ENCODE measurements at regions not wholly inside any gene's neighbourhood (a gene's known extent, or its start where the extent isn't known, plus 50 kb on each side); places are given as distances from the start of the nearest gene placed in this dataset.

- Histone ChIP-seq H3K27me3 (no peaks in the 10 kb centered on the region), H3K36me3 (no peaks in the 10 kb centered on the region), H3K4me3 (no peak overlapping the region), H3K9me3 (no peaks in the 10 kb centered on the region), H3K27ac (no peak overlapping the region), H3K4me1 (peaks cover 0 to 28% (median 6%) of the 10 kb centered on the region in 3 donors)
- WGBS, 2 donors (ENCODE audit: low coverage in 1 of 2) = 87 to 93% methylated on average over 8 to 10 of the region's 18 CpGs
- TF ChIP-seq CTCF (IDR thresholded peaks at IDR 0.05) (no peak), POLR2AphosphoS5 (IDR thresholded peaks at IDR 0.05) (no peak), POLR2A (IDR thresholded peaks at IDR 0.05) (no peak), EP300 (IDR thresholded peaks at IDR 0.05) (no peak)
- no peak for ATAC-seq
Observed at GRCh38 chr6:170053966-170054661, 236.8 kb downstream of the DLL1 start.

- Histone ChIP-seq H3K27ac (no peak overlapping the region), H3K4me3 (no peak overlapping the region), H3K36me3 (no peaks in the 10 kb centered on the region), H3K9me3 (no peaks in the 10 kb centered on the region), H3K27me3 (no peaks in the 10 kb centered on the region), H3K4me1 (peaks cover 0 to 36% (median 6%) of the 10 kb centered on the region in 3 donors)
- ATAC-seq = no peak
- 75% methylated on average over 7 of the region's 27 CpGs; no CpG with 5 or more reads in 1 of the 2 donors for WGBS, 2 donors (ENCODE audit: low coverage in 1 of 2)
- no peak for TF ChIP-seq POLR2A (IDR thresholded peaks at IDR 0.05)
- no peak for TF ChIP-seq EP300 (IDR thresholded peaks at IDR 0.05)
- TF ChIP-seq POLR2AphosphoS5 (IDR thresholded peaks at IDR 0.05) = no peak
- no peak for TF ChIP-seq CTCF (IDR thresholded peaks at IDR 0.05)
Observed at GRCh38 chr6:170052991-170053821, 237.7 kb downstream of the DLL1 start.

GRCh38 chr6:170051229-170052172 lies 239.4 kb downstream of the DLL1 start:
- ATAC-seq = no peak
- Histone ChIP-seq H3K36me3 (no peaks in the 10 kb centered on the region), H3K4me1 (peaks cover 0 to 41% (median 6%) of the 10 kb centered on the region in 3 donors), H3K4me3 (no peak overlapping the region), H3K9me3 (no peaks in the 10 kb centered on the region), H3K27ac (peak overlapping the region in 1 of 4 donors; percentile 6), H3K27me3 (no peaks in the 10 kb centered on the region)
- WGBS, 2 donors (ENCODE audit: low coverage in 1 of 2) = 89 to 90% methylated on average over 10 to 19 of the region's 30 CpGs
- TF ChIP-seq POLR2AphosphoS5 (IDR thresholded peaks at IDR 0.05) = no peak
- no peak for TF ChIP-seq EP300 (IDR thresholded peaks at IDR 0.05)
- no peak for TF ChIP-seq POLR2A (IDR thresholded peaks at IDR 0.05)
- TF ChIP-seq CTCF (IDR thresholded peaks at IDR 0.05) = no peak

DNA sequence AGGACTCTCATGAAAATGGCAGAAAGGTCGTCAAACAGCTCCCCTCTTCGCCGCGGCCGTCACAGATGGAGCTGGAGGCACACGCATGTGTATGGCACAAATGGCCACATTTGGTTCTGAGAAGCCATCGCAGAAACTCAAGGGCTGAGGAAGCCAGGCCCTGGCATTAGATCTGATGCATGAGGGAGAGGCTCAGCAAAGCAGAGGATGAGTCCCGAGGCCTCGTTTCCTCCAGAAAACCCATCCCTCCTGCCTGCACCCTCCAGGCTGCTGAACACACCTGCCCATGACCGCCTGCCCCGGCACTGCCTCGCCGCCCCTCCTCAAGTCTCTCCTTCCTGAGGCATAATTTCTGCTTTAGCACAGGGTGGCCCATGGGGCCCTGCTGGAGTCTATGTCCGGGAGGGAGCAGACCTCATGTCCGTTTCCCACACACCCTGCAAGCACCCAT lies 240.3 kb downstream of the DLL1 start:
- H3K9me3 ChIP-seq = no peaks in the 10 kb centered on the region
- no peak for TF ChIP-seq POLR2A (IDR thresholded peaks at IDR 0.05)
- TF ChIP-seq EP300 (IDR thresholded peaks at IDR 0.05) = no peak
- TF ChIP-seq CTCF (IDR thresholded peaks at IDR 0.05) = no peak
- no peak for TF ChIP-seq POLR2AphosphoS5 (IDR thresholded peaks at IDR 0.05)
- ATAC-seq = no peak
- no peak overlapping the region for H3K4me3 ChIP-seq
- H3K27me3 ChIP-seq = no peaks in the 10 kb centered on the region
- H3K4me1 ChIP-seq = peaks cover 0 to 49% (median 12%) of the 10 kb centered on the region in 3 donors
- no peaks in the 10 kb centered on the region for H3K36me3 ChIP-seq
- 89% methylated on average over 5 of the region's 15 CpGs; no CpG with 5 or more reads in 1 of the 2 donors for WGBS, 2 donors (ENCODE audit: low coverage in 1 of 2)
- H3K27ac ChIP-seq = peak overlapping the region in 3 of 4 donors; percentile 81 to 83 (median 82)

Measured in gastroesophageal sphincter (tissue), 4 donors.